OCI-LY1 (cell line): ENCODE measurements at regions not wholly inside any gene's neighbourhood (a gene's known extent, or its start where the extent isn't known, plus 50 kb on each side); places are given as distances from the start of the nearest gene placed in this dataset.

Experiments used
- H2AFZ ChIP-seq: fragments of 200-600 bp; sonication (generic), shearing (Covaris generic); 2 replicates; pipeline ENCODE4 v1.6.0; 2014; ENCODE audit warnings: antibody characterized with exemption, mild to moderate bottlenecking, low read length
- H3F3A ChIP-seq: fragments of 200-600 bp; sonication (generic), shearing (Covaris generic); 2 replicates; pipeline ENCODE4 v1.6.0; 2014; ENCODE audit warnings: mild to moderate bottlenecking, antibody characterized with exemption, low read length, moderate library complexity; ENCODE audit not compliant: insufficient read depth
- H3K27ac ChIP-seq: fragments of 200-600 bp; sonication (generic); 2 replicates; pipeline ENCODE4 v1.5.1; 2014; ENCODE audit warnings: low read length, mixed run types, mild to moderate bottlenecking, low read depth; ENCODE audit not compliant: poor library complexity, severe bottlenecking
- H3K27me3 ChIP-seq: fragments of 200-600 bp; sonication (generic); 2 replicates; pipeline ENCODE4 v1.6.0; 2014; ENCODE audit warnings: antibody characterized with exemption, mild to moderate bottlenecking, low read length, moderate library complexity; ENCODE audit not compliant: insufficient read depth
- H3K36me3 ChIP-seq: fragments of 200-600 bp; sonication (generic); 2 replicates; pipeline ENCODE4 v1.6.1; 2014; ENCODE audit warnings: mild to moderate bottlenecking, antibody characterized with exemption, low read length, moderate library complexity, mixed read lengths; ENCODE audit not compliant: insufficient read depth
- H3K4me1 ChIP-seq: fragments of 200-600 bp; sonication (generic); 2 replicates; pipeline ENCODE4 v1.5.1; 2014; ENCODE audit warnings: mild to moderate bottlenecking, low read length, moderate library complexity; ENCODE audit not compliant: insufficient read depth, severe bottlenecking
- H3K4me2 ChIP-seq: fragments of 200-600 bp; sonication (generic), shearing (Covaris generic); 2 replicates; pipeline ENCODE4 v1.6.1; 2014; ENCODE audit warnings: low read length
- H3K4me3 ChIP-seq: fragments of 200-600 bp; sonication (generic); 2 replicates; pipeline ENCODE4 v1.5.1; 2014; ENCODE audit warnings: low read length, low read depth, mild to moderate bottlenecking, mixed read lengths; ENCODE audit not compliant: poor library complexity, severe bottlenecking
- H3K79me2 ChIP-seq: fragments of 200-600 bp; shearing (Covaris generic); 2 replicates; pipeline ENCODE4 v1.6.1; 2016; ENCODE audit warnings: mixed run types, low read length, mixed read lengths; ENCODE audit not compliant: insufficient read depth
- H3K9ac ChIP-seq: fragments of 200-600 bp; sonication (generic), shearing (Covaris generic); 2 replicates; pipeline ENCODE4 v1.6.1; 2014; ENCODE audit warnings: mild to moderate bottlenecking, low read length, mixed read lengths
- H3K9me2 ChIP-seq: fragments of 200-600 bp; sonication (generic), shearing (Covaris generic); 2 replicates; pipeline ENCODE4 v1.6.1; 2014; ENCODE audit warnings: low read depth, mild to moderate bottlenecking, low read length, mixed read lengths
- H3K9me3 ChIP-seq: fragments of 200-600 bp; shearing (Covaris generic); 2 replicates; pipeline ENCODE4 v1.6.1; 2014; ENCODE audit warnings: low read length, mixed read lengths
- H4K20me1 ChIP-seq: fragments of 200-600 bp; sonication (generic), shearing (Covaris generic); 2 replicates; pipeline ENCODE4 v1.6.0; 2016; ENCODE audit warnings: mild to moderate bottlenecking, low read length; ENCODE audit not compliant: insufficient read depth
- CTCF ChIP-seq: fragments of 200-600 bp; sonication (generic), shearing (Covaris generic); IDR thresholded peaks from 2 replicates; pipeline ENCODE4 v1.5.1; 2017; ENCODE audit warnings: mild to moderate bottlenecking, antibody characterized with exemption, low read length, moderate library complexity, mixed read lengths
- EZH2 ChIP-seq: fragments of 200-600 bp; sonication (generic), shearing (Covaris generic); IDR thresholded peaks from 2 replicates; pipeline ENCODE4 v1.8.0; 2017; ENCODE audit warnings: borderline replicate concordance, mixed run types, mild to moderate bottlenecking, antibody characterized with exemption, low read length, moderate library complexity, mixed read lengths

DNA sequence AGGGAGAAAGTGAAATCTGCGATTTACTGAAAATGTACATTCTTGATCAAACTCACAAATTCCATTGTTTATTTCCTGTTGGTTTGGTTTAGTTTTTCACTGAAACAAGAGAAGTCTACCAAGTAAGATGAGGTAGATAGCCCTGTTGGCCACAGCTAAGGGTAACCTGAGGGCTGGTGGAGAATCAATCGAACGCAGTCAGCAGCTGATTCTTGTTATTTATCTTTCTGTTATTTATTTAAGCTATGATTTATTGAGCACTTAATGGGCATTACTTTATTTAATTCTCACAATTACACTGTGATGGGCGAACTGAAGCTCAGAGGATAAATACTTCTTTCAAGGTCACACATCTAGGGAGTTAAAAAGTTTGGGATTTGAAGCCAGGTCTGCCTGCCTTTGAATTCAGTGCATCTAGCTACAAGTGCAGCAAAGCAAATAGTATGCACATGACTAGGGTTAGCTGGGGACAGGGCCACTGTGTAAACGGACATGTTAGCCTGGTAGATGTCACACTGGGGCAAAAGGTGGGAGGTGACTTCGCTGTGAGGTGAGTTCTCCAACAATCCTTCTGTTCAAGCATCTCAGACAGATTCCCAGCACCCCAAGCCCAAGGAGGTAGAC, 106.5 kb upstream of the GADD45A start:
- Histone ChIP-seq H3K9me2 (no peaks in the 10 kb centered on the region), H3K36me3 (no peaks in the 10 kb centered on the region), H3K27ac (no peak overlapping the region), H2AFZ (no peak overlapping the region), H3K79me2 (no peaks in the 10 kb centered on the region), H3K27me3 (no peaks in the 10 kb centered on the region), H3F3A (no peaks in the 10 kb centered on the region), H3K9me3 (no peaks in the 10 kb centered on the region), H4K20me1 (no peaks in the 10 kb centered on the region), H3K4me1 (peaks cover under 1% of the 10 kb centered on the region), H3K4me2 (no peak overlapping the region), H3K4me3 (no peak overlapping the region), H3K9ac (no peak overlapping the region)
- no peak for TF ChIP-seq EZH2
- no peak for TF ChIP-seq CTCF

DNA sequence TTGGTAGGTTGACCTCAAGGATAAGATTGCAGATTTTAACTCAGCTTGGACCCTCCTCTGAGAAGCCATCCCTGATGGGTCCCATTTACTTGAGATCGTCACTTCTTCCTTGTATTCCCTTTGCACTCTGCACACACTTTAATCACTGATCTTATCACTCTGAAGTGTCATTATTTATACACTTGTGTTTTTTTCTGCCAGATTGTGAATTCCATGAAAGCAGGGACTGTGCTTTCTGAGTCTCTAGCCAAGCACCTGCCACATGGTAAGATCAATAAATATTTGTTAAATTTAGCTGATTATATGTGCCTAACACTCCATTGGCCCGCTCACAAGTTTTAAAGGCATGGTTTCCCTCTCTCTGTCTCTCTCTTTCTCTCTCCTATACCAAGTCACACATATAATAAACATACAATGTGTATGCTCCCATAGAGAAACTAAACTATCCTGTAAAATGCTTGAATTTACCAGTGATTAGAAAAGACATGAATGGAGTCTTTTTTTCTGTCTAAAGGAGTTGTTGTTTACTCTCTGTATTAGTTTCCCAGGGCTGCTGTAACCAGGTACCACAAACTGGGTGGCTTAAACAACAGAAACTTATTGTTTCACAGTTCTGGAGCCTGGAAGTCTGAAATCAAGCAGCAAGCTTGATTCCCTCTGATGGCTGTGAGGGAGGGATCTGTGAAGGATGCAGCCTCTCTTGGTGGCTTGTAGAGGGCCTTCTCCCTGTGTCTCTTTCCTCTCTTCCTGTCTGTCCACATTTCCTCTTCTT, 105.2 kb upstream of the GADD45A start:
- Histone ChIP-seq H3K9me2 (no peaks in the 10 kb centered on the region), H3K4me3 (no peak overlapping the region), H3K9ac (no peak overlapping the region), H3F3A (no peaks in the 10 kb centered on the region), H4K20me1 (no peaks in the 10 kb centered on the region), H3K79me2 (no peaks in the 10 kb centered on the region), H3K4me2 (no peak overlapping the region), H3K27me3 (no peaks in the 10 kb centered on the region), H3K27ac (no peak overlapping the region), H2AFZ (no peak overlapping the region), H3K36me3 (no peaks in the 10 kb centered on the region), H3K4me1 (no peaks in the 10 kb centered on the region), H3K9me3 (no peaks in the 10 kb centered on the region)
- no peak for TF ChIP-seq EZH2
- TF ChIP-seq CTCF = no peak

- H3K4me3 ChIP-seq = no peak overlapping the region
- no peaks in the 10 kb centered on the region for H3K4me1 ChIP-seq
- H3K9me3 ChIP-seq = no peaks in the 10 kb centered on the region
- no peak for TF ChIP-seq CTCF
- TF ChIP-seq EZH2 = no peak
- H3K36me3 ChIP-seq = no peaks in the 10 kb centered on the region
- no peaks in the 10 kb centered on the region for H3K79me2 ChIP-seq
- no peaks in the 10 kb centered on the region for H3K27me3 ChIP-seq
- no peak overlapping the region for H2AFZ ChIP-seq
- H3K9ac ChIP-seq = no peak overlapping the region
- H3K27ac ChIP-seq = no peak overlapping the region
- no peaks in the 10 kb centered on the region for H4K20me1 ChIP-seq
- no peaks in the 10 kb centered on the region for H3K9me2 ChIP-seq
- no peaks in the 10 kb centered on the region for H3F3A ChIP-seq
- no peak overlapping the region for H3K4me2 ChIP-seq
Measured at GRCh38 chr1:67580691-67581403, 104.2 kb upstream of the GADD45A start.
